ENCODE measurements at regions not wholly inside any gene's neighbourhood (a gene's known extent, or its start where the extent isn't known, plus 50 kb on each side); places are given as distances from the start of the nearest gene placed in this dataset.
"Not testable (repeated sequence)": the region's sequence is repeated elsewhere in the genome, so short reads cannot be mapped to it uniquely, and the experiment has no call there.

- DNase-seq: no peak
These were observed 66.2 kb upstream of the SMAD6 start for GRCh38 chr15:66635817-66636216.

GRCh38 chr15:66637044-66637443 lies 65.0 kb upstream of the SMAD6 start:
- not testable (repeated sequence) for DNase-seq

GRCh38 chr15:66638377-66638776 lies 63.7 kb upstream of the SMAD6 start:
- no peak for DNase-seq

- DNase-seq: no peak
These were observed 60.3 kb upstream of the SMAD6 start for GRCh38 chr15:66641485-66642315.

- no peak for DNase-seq
These were observed 59.5 kb upstream of the SMAD6 start for GRCh38 chr15:66642514-66642913.

- DNase-seq: no peak
These were observed 59.0 kb upstream of the SMAD6 start for GRCh38 chr15:66643033-66643432.

- DNase-seq: no peak
These were observed 57.8 kb upstream of the SMAD6 start for GRCh38 chr15:66644000-66644787.

- no peak for DNase-seq
These were observed 57.2 kb upstream of the SMAD6 start for GRCh38 chr15:66644869-66645268.

- no peak for DNase-seq
These were observed 55.7 kb upstream of the SMAD6 start for GRCh38 chr15:66646308-66646707.

GRCh38 chr15:66646799-66647198 lies 55.2 kb upstream of the SMAD6 start:
- DNase-seq: no peak

GRCh38 chr15:66647358-66647757 lies 54.7 kb upstream of the SMAD6 start:
- DNase-seq: no peak

- DNase-seq: no peak
These were observed 53.4 kb upstream of the SMAD6 start for GRCh38 chr15:66648588-66648987.

GRCh38 chr15:66649235-66649984 lies 52.6 kb upstream of the SMAD6 start:
- no peak for DNase-seq

GRCh38 chr15:66650433-66650832 lies 51.6 kb upstream of the SMAD6 start:
- no peak for DNase-seq

- no peak for DNase-seq
These were observed 50.8 kb upstream of the SMAD6 start for GRCh38 chr15:66651198-66651597.

GRCh38 chr15:66651913-66652642 lies 50.0 kb upstream of the SMAD6 start:
- no peak for DNase-seq
